ENCODE measurements at regions not wholly inside any gene's neighbourhood (a gene's known extent, or its start where the extent isn't known, plus 50 kb on each side); places are given as distances from the start of the nearest gene placed in this dataset.

DNA sequence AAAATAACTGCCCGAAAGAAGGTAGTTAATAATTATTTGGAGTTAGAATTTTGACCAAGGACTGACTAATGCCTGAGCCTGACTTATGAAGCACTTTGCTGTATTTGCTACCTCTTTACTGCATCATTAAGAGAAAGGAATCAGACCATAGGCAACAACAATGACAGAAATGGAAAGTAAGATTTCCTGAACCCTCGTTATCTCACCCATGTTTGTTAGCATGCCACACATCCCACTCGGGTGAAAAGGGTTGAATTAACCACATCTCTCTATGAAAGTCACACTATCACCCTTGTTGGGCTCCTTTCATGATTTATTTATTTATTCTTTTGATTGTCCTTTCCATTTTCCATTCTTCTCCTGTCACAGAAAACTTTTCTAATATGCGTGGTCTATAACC lies 59.6 kb downstream of the OLIG3 start:
- no peak for DNase-seq

DNA sequence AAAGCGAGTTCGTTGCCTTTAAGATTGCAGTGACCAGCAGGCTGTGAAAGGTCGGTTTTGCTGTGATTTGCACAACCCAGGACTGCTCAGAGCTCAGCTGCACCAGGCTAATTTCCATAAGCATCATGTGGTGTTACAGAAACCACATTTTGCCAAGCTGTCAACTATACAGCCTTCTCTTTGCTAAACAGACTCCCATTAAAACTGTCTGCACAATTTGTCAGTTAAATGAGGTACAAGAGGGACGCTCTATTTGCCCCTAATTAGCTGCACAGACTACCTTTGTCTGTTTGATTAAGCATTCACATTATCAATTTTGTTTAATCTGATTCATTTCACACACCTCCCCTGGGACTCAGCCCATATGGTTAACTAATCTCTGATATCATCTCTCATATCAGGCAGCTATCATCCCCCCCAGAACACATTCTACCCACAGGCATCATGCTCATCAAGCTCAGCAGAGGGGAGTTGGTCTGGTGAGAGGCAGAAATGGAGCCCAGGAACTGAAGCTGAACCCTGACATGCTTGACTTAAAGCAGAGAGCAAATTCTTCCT lies 62.1 kb downstream of the OLIG3 start:
- DNase-seq = no peak

DNA sequence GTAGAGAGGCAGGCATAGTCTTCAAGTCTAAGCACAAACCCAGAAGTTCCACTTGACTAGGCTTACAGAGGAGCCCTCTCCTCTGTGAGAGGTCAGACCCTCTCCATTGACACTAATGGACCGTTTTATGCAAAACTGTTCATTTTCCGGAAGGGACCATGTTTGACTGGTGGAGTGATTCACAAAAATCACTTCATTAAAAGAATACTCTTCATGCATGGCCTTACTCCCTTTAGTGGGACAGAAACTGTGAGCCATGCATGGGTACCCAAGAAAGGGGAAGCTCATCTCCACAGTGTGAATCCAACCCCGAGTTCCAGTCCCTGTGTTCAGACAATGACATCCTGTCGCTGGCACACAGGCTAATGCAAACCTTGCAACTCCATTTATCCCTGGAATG lies 63.2 kb downstream of the OLIG3 start:
- DNase-seq = no peak

DNA sequence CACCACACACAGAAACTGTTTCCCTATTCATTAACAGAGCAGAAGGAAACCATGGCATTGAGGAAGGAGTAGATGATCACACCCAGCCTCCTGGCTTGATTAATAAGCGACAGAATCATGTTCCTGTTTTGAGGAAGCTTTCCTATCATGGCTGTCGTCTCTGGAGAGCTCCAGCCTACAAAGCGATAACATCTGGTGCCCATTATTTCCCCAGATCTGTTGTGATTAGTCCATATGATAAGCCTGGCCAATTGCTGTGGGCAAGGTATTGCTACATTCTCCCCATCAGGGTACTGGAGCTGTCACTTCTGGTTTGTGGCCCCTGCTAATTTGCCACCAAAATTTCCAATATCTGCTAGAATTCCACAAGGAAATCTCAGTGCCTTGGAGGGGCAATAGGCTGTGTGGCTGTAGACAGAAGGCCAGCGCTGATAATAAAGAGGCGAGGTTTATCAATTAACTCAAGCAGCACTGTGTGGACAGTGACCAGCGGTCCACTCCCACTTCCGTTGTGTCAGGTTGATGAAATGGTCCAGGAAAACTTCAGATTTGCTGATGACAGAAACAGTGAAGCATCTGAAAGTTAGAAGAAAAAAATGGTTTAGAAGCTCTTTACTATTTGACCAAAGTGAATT lies 66.4 kb downstream of the OLIG3 start:
- no peak for DNase-seq

DNA sequence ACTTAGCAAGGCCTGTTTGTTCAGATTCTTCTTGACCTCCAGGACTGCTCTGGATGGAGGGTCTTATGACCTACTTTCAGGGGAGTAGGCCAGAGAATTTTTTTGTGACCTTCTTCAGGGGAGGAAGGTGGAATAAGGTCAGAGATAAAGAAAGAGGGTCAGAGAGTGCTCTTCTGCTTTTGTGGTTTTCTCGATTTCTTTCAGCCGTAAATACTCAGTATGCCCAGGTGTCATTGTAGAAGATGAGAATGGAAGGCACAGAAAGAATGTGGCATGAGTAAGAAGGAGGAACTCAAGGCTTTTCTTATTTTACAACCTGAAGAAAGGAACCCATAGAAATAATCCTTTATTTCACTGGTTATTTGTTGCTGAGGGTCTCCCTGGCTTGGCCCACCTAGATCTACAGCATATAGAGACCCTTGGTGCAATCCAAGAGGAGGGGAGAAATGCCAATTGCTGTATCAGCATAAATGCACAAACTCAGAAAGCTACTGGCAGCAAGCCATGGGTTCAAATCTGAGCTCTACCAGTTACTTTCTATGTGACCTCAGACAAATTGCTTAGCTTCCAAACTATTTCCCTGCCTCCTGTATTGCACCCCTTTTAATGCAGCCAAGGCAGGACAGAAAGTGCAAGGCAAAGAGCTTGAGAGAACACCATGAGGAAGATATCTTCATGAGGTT lies 68.0 kb downstream of the OLIG3 start:
- DNase-seq = no peak

DNA sequence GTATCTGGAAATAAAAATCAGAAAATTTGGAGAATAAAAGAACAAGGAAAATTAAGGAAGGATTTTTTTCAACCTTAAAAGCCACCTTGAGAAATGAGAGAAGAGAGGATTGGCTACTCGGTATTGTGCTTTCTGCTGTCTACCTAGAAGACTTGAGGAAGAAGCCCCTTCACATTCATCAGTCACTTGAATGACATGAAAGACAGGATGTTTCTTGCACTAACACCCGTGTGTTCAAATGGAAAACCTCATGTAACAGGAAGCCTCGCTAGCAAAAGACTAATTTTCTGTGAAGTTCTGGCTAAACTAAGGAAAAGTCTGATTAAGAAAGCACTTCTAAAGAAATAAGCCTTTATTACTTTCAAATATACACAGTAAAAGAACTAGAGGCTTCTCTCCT lies 69.9 kb downstream of the OLIG3 start:
- DNase-seq = no peak

DNA sequence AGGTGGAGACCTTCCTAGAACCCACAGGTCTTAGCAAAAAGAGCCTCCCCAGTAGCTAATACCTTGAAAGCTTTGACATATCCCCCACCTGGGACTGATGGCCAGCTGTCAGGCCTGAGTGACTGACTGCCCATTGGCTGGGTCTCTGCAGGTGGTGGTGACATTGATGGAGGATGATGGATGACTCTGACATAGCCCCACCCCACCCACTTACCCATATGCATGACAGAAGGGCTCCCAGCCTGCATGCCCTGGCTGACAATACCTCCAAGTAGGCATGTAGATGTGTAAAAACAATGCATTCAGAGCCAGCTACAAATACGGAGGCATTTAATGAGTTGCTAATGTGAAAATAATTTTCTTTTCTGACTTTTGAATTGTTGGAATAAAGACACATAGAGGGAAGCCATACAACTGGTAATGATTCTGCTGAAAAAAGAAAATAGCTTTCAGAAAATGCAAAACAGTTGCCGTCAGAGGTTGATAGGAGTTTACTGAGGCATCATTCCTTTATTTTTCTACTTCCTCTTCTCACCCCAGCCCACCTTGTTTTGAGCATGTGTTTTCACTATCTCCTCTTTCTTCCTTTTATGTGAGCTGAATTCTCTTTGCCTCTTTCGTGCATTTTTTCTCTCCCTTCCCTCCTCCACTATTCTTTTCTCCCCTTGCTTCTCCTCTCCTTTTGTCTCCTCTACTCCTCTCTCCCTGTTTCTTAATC lies 70.6 kb downstream of the OLIG3 start:
- no peak for DNase-seq

DNA sequence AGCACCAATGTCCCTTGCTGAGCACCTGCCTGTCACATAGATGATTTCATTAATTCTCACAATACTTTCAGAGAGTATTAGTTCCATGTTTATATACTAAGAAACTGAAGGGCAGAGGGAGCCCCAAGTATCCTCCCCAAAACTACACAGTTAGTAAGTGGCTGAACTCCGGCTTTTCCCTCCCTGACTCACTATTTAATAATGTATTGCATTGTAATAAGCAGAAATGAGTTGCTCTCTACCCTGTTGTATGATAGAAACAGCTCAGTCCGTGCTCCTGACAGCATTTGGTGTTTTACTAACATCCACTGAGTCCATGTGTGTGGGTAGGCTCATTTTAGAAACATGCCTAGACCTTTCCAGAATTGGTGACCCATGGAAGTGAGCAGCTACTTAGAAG lies 76.8 kb downstream of the OLIG3 start:
- DNase-seq = no peak

DNA sequence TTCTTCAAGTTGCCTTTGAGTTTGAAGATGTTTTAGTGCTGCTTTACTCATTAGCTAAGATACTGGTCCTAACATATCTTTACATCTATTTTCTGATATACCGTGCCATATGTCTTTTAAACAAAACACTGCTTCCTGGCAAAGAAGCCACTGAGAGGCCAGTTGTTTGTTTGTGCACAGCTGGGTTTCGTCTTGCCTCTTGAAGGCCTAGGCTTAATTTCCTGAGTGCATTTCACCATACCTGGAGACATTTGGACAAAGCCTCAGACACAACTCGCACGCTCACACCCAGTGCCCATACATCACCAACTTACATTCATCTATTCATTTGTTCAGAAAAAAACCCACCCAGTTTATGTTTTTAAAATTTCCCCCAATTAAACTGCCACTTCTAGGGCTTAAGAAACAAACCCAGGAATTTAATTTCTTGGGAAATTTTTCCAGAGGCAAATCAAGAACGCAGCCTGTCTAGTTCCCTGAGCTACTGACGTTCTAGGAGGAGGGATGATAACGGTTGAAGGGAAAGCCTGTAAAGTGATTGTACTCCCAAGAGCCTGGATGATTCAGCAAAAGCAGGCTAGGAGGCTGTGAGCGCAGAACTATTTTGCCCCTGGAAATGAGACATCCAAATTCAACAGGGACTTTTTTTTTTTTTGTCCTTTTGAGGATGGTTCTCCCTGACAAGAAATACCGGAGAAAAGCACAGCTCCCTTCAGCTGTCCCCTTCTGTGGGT lies 77.7 kb downstream of the OLIG3 start:
- DNase-seq = no peak

DNA sequence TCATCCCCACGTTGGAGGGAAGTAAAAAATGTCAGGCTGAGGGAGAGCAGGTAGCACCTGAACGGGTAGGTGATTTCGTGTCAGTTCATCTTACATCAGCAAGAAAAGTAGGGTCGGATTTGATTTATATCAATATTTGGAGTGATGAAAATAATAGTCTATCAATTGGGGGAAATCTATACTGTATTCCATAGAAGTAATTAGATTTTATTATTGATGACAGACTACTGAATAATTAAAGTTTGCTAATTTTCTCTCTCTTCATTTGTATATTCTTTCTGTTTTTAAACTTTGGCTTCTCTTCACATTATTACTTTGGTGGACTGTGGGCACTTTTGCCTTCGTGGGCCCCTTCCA lies 78.4 kb downstream of the OLIG3 start:
- DNase-seq = no peak

DNA sequence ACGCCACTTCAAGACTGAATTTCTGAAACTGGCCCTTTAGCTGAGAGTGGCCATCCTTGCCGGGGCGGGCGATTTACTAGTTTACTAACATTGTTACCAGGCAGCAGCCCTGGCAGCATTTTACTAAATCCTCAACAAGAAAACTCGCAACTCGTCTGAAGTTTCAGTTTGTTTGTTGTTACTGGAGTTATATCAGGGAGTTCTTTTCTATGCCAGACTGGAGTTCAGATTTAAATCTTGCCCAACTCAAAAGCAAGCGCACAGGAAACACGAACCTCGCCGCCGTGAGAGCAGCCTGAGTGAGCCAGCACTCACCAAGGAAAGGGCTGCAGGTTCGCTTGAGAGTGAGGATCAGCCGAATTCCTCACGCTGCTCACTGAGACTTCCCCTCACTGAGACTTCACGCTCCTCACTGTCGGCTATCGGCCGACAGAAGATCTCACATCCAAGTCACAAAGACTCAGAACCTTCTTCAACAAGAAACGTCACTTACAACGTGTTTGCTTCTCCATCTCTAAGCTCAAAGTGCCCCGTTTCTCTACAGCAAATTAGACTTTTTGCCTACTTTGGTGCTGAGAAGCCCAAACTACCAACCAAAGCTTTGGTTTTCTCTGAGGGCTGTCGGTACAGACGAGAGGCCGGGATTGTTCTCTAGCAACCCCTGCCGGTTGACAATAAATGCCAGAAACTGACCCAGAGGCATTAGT lies 78.9 kb downstream of the OLIG3 start:
- peak; percentile 60 for DNase-seq

DNA sequence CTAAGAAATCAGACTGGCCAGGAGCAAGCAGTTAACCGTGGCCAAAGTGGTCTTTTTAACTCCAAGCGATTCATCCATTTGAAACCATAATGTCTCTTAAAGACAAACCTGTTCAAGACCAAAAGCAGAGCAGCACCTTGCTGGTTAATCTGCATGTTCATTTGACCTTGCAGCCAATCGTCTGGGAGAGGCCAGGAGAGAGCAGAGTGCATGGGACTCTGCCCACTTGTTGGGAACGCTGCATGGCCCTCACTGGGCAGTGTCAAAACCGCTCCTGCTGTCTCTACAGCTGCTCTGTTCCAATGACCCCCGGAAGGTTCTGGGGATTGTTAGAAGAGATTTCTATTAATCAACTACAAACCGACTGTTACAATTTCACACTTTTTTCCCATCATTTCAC lies 79.6 kb downstream of the OLIG3 start:
- no peak for DNase-seq

DNA sequence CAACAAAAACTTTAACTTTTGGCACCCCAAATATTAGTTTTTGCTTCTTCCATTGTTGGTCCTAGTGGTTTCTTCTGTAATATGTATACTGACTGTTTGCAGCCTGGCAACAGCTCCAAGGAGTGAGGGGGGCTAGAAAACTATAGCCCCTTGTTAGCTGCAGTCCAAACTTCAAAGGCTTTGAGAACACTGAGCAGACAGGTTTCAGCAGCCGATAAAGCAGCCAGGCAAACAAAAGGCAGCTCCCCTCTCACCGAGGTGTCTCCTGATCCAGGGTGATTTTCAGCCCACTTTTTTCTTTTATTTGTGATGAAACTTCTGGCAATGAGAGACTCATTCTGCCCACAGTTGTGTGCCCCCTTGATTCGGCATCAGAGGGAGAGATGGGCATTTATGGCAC lies 80.7 kb downstream of the OLIG3 start:
- no peak for DNase-seq

DNA sequence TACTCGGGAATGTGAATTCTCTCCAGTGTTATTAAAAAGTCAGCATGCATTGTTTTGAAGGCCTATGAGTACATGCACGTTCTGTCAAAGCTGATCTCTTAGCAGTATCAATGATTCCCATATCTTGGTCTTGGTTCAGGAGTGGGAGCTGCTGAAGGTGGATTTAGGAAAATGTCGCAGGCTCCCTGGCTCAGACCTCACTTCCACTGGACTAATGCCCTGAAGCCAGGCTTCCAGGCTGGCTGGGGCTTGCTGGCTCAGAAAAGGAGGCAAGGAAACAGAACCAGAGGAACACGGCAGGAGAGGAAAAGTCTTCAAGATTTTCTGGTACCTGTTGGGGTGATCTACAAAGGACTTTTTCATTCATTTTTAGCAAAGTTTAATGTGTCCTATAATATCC lies 81.6 kb downstream of the OLIG3 start:
- no peak for DNase-seq

DNA sequence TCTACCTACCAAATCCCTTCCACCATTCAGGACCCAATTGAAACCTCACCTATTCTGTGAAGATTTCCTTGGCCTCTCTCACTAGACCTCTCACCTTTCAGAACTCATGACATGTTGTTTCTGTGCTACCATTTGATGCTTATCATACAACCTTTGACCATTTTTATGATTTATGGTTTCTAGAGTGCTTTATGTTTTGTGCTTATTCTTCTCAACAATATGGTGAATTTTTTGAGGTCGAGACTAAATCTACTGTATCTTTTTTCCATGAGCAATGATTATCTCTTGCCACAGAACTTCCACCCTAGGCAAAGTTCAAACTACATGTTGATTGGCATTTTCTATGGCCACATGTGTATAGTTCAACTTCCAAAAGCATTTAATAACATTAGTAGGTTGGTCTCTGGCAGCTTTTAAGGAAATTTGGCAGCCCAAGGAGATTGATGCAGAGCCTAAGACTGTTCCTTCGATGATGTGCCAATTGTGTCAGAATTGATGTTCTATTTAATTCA lies 84.9 kb downstream of the OLIG3 start:
- DNase-seq = no peak

DNA sequence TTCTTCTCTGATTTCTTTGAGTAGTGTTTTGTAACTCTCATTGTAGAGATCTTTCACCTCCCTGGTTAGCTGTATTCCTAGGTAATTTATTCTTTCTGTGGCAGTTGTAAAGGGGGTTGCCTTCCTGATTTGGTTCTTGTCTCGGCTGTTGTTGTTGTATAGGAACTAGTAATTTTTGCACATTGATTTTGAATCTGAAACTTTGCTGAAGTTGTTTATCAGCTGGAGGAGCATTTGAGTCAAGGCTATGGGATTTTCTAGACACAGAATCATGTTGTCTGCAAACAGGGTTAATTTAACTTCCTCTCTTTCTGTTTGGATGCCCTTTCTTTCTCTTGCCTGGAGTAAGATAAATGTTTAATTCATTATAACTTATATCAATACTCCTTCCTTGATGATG lies 86.4 kb downstream of the OLIG3 start:
- DNase-seq = no peak

DNA sequence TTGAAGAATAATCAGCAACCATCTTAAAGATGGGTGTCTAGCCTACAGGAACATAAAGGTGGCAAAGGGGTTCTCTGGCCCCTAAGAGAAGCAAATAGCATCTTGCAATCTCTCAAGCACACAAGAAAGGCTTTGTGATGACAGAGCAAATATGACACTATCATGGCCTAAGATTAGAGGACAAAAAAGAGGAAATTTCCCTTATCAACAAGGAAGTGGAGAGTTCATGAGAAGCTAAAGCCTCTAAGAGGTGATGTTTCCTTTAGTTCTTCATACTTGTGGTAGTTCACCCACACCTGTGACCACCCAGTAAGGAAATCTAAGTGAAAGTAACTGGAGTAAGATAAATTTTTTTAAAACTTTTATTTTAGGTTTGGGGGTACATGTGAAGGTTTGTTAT lies 88.4 kb downstream of the OLIG3 start:
- DNase-seq = no peak

DNA sequence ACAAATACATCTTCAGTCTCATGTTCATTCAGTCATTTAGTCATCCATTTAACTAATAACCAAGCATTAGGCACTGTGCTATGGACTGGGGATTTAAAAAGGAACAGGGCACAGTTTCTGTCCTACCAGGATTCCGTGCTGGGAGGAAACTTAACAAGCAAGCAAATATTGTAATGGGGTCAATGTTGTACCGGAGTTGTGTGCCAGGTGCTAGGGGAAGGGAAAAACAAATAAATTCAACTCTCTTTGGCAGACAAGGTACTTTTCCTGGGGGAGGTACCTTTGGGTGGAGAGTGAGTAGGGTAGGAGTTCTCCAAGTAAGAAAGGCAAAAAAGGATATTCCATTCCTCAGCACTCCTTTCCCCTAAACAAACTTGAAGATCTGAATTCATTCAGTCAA lies 90.3 kb downstream of the OLIG3 start:
- no peak for DNase-seq

DNA sequence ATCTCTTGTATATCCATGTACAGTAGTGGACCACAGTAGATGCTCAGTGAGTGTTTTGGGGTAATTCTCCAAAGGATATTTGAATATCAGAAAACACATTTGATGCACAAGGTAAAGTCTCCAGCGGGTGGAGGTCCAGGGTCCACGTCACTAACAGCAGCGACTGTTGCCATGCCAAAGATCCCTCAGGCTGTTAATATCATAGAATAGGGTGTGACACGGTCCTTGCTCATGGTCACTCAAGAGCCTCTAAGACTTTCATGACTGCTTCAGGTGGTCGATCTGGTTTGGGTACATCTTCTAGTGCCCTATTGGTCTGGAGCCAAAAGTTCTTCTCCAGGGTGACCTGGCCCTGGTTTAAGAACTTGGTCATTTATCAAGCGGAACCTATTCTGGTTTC lies 90.8 kb downstream of the OLIG3 start:
- DNase-seq = no peak

DNA sequence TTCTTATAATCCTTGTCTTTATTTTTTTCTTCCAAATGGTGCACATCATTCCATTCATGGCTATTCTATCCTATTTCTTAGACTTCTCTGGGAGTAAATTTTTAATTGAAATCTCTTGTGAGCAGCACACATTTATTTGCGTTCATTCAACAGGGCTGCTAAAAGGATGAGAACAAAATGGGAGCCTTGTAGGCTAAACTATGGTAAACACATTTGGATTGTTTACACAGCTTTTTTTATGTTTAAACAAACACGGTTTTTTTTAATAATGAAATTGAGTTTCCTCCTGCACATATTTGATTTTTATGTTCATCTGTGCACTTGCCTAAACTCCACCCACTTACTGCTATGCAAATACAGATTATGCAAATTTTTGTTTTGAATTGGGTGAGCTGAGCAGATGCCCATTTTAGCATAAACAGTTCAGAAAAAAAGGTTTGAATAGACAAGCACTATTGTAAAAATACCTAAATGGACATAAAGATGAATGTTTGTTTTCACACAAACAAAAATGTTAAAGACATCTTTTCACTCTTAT lies 92.0 kb downstream of the OLIG3 start:
- DNase-seq = no peak

DNA sequence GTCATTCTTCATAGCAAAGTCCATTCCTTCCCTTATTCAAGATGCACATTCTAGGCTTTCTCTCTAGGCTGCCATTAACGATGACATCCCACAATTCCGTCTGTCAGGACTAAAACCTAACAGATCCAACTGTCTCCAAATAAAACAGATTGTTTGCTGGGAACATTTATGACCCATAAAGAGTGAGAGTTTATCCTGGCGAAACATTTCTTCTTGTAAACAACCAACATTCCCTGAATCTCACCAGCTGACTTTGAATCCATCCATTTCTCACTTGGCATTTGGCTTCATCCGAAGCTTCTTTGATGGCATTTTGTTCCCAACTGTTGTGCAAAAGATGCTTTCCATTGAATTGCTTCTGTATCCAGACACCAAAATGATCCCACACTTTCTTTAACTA lies 93.1 kb downstream of the OLIG3 start:
- DNase-seq = no peak

DNA sequence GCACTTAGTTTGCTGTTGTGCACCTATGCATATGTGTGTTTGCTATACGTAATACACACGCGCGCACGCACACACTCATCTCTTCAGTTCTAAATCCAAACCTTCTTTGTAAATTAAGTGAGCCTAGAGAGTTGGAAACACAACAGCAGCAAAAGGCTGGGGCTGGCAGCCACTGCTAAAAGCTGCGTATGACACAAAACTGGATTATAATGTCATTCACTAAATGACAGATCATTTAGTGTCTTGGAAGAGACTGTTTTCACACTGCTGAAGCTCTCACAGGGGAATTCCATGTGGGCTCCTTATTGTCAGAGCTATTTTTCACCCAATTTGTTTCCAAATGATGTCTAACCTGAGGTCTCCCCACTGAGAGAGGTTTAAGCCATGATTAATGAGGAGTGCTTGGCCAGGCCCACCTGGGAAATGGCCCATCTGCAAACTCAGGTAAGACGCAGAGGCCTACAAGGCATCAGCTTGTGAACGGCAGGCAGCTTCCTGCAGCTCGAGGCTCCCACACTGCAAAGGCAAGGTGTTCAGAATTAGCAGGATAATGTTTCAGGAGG lies 94.2 kb downstream of the OLIG3 start:
- DNase-seq = no peak
